Heart left ventricle (tissue), 13 donors: ENCODE measurements at regions not wholly inside any gene's neighbourhood (a gene's known extent, or its start where the extent isn't known, plus 50 kb on each side); places are given as distances from the start of the nearest gene placed in this dataset.

ENCODE experiments used
- CTCF ChIP-seq, 12 donors: fragments of 200-600 bp; sonication (generic) in 4 of 12; IDR thresholded peaks; one replicate each; pipeline versions ENCODE4 v1.5.0 to v1.8.0; 2018 to 2022; ENCODE audit warnings: antibody characterized with exemption in 12 of 12, mild to moderate bottlenecking in 5 of 12
- POLR2A ChIP-seq, 2 donors: fragments of 450-650 bp; IDR thresholded peaks; one replicate each; pipeline ENCODE4 v1.6.1; 2017; ENCODE audit warnings: antibody characterized with exemption in 2 of 2, mild to moderate bottlenecking in 2 of 2, moderate library complexity in 2 of 2
- donor health status: ischemic (EF 13 %, LVEDD 7.1; RV severe dilation, severe dysfunction).
- donor health status: DM: no; HTN: yes; CAD: no.
- donor health status: DM: no; HTN: no; CAD: no.
- donor health status: ischemic (EF 25% LVEDD 6.9; RV normal size, moderate dysfunction).
- donor health status: ischemic (EF 25% LVEDD 5.7; RV mildly dilated, moderate dysfunction).
- donor health status: ischemic (EF 35%, LVEDD 5.7; RV mildly dilated, moderate dysfunction).
- donor health status: nonischemic (EF 11% LVEDD 7.7; RV severe dilation, severe dysfunction).
- donor health status: DM: yes; HTN: yes; CAD: no.
- donor health status: PGD.
- donor health status: ischemic (EF 29% LVEDD 5.4; RV normal size, mild dysfunction).
- donor health status: nonischemic (EF 23%, LVEDD 6.1; RV moderate dilation, normal function).

GRCh38 chr1:47676311-47677054, 238.6 kb downstream of the FOXD2 start:
- no peak for TF ChIP-seq CTCF (IDR thresholded peaks at IDR 0.05)
- TF ChIP-seq POLR2A (IDR thresholded peaks at IDR 0.05) = no peak
